ENCODE measurements at regions not wholly inside any gene's neighbourhood (a gene's known extent, or its start where the extent isn't known, plus 50 kb on each side); places are given as distances from the start of the nearest gene placed in this dataset.

- H3K27me3 ChIP-seq (replicated peaks; ENCODE audit: insufficient read depth) = no peaks in the 10 kb centered on the region
- H3K4me3 ChIP-seq = peak overlapping the region; percentile 79
- H3K9me3 ChIP-seq = no peaks in the 10 kb centered on the region
- H3K36me3 ChIP-seq = no peaks in the 10 kb centered on the region
- no peak for TF ChIP-seq CTCF (IDR thresholded peaks at IDR 0.05)
- no peaks in the 10 kb centered on the region for H3K4me1 ChIP-seq (ENCODE audit: control insufficient read depth in 1 of 2, low read depth in 2 of 2)
- ATAC-seq (ENCODE audit: insufficient number of reproducible peaks, low FRiP score, low read depth) = peak; percentile 71
- H3K27ac ChIP-seq = no peak overlapping the region
- DNase-seq (ENCODE audit: low spot score) = no peak
Observed at GRCh38 chr12:127083008-127083949, 1183.7 kb upstream of the TMEM132C start.

DNA sequence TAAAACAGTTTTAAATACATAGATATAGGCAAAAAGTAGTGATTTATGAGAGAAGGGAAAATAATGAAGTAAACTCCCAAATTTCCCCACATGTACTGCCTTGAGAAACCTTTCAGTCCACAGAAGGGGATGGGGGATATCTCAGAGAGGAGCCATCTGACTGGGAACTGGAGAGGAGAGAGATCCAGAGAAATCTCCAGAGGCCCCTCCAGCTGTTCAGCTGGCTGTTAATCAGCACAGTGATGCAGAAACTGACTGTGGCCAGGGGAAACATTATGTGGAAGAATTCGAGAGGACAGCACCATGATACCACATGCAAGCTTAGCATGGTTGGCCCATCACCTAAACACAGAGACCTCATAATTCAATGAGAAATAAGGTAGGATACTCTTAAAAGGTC lies 1165.9 kb upstream of the TMEM132C start:
- H3K27me3 ChIP-seq (replicated peaks; ENCODE audit: insufficient read depth) = no peaks in the 10 kb centered on the region
- DNase-seq (ENCODE audit: low spot score) = no peak
- no peak for TF ChIP-seq CTCF (IDR thresholded peaks at IDR 0.05)
- ATAC-seq (ENCODE audit: insufficient number of reproducible peaks, low FRiP score, low read depth) = no peak
- no peak overlapping the region for H3K27ac ChIP-seq
- no peaks in the 10 kb centered on the region for H3K36me3 ChIP-seq
- H3K4me1 ChIP-seq (ENCODE audit: control insufficient read depth in 1 of 2, low read depth in 2 of 2) = no peaks in the 10 kb centered on the region
- no peak overlapping the region for H3K4me3 ChIP-seq
- H3K9me3 ChIP-seq = no peaks in the 10 kb centered on the region

- Histone ChIP-seq H3K4me1 (ENCODE audit: control insufficient read depth in 1 of 2, low read depth in 2 of 2) (no peaks in the 10 kb centered on the region), H3K27me3 (replicated peaks; ENCODE audit: insufficient read depth) (no peaks in the 10 kb centered on the region), H3K36me3 (no peaks in the 10 kb centered on the region), H3K4me3 (no peak overlapping the region), H3K27ac (no peak overlapping the region), H3K9me3 (no peaks in the 10 kb centered on the region)
- no peak for TF ChIP-seq CTCF (IDR thresholded peaks at IDR 0.05)
- DNase-seq (ENCODE audit: low spot score) (no peak), ATAC-seq (ENCODE audit: insufficient number of reproducible peaks, low FRiP score, low read depth) (no peak)
Observed at GRCh38 chr12:127106041-127106440, 1160.9 kb upstream of the TMEM132C start.

GRCh38 chr12:127106697-127107096 lies 1160.3 kb upstream of the TMEM132C start:
- TF ChIP-seq CTCF (IDR thresholded peaks at IDR 0.05) = no peak
- Histone ChIP-seq H3K27me3 (replicated peaks; ENCODE audit: insufficient read depth) (no peaks in the 10 kb centered on the region), H3K27ac (no peak overlapping the region), H3K36me3 (no peaks in the 10 kb centered on the region), H3K4me1 (ENCODE audit: control insufficient read depth in 1 of 2, low read depth in 2 of 2) (no peaks in the 10 kb centered on the region), H3K9me3 (no peaks in the 10 kb centered on the region), H3K4me3 (no peak overlapping the region)
- ATAC-seq (ENCODE audit: insufficient number of reproducible peaks, low FRiP score, low read depth) (no peak), DNase-seq (ENCODE audit: low spot score) (no peak)

GRCh38 chr12:127107744-127108143 lies 1159.2 kb upstream of the TMEM132C start:
- no peaks in the 10 kb centered on the region for H3K4me1 ChIP-seq (ENCODE audit: control insufficient read depth in 1 of 2, low read depth in 2 of 2)
- no peak for DNase-seq (ENCODE audit: low spot score)
- no peak for TF ChIP-seq CTCF (IDR thresholded peaks at IDR 0.05)
- no peaks in the 10 kb centered on the region for H3K9me3 ChIP-seq
- H3K4me3 ChIP-seq = no peak overlapping the region
- H3K27me3 ChIP-seq (replicated peaks; ENCODE audit: insufficient read depth) = no peaks in the 10 kb centered on the region
- no peak for ATAC-seq (ENCODE audit: insufficient number of reproducible peaks, low FRiP score, low read depth)
- H3K27ac ChIP-seq = no peak overlapping the region
- no peaks in the 10 kb centered on the region for H3K36me3 ChIP-seq
